ENCODE measurements at regions not wholly inside any gene's neighbourhood (a gene's known extent, or its start where the extent isn't known, plus 50 kb on each side); places are given as distances from the start of the nearest gene placed in this dataset.

DNA sequence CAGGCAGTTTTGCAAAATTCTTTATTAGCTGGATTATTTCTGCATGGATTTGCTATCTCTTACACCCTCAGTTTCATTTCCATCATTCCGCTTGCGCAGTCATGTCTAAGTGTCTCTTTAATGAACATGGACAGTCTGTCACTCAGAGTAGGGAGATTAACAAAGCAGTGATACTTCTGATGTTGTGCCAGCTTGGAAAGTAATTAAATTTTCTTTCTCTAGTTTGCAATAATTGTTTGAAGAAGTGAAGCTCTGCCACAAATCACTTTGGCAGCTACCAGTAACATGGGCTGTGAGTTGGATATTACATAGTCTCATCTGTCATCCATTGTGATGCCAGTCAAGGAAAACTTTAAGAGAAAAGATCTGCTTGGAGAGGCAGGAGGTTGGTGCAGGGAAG lies 324.8 kb upstream of the NWD2 start:
- Histone ChIP-seq H3K4me1 (no peaks in the 10 kb centered on the region), H3K36me3 (no peaks in the 10 kb centered on the region), H3K27me3 (no peaks in the 10 kb centered on the region), H3K4me3 (no peak overlapping the region), H3K27ac (no peak overlapping the region), H3K9me3 (no peaks in the 10 kb centered on the region)
- TF ChIP-seq POLR2A (IDR thresholded peaks at IDR 0.05), result no peak
- no peak for TF ChIP-seq CTCF (IDR thresholded peaks at IDR 0.05)
- no peak for DNase-seq

DNA sequence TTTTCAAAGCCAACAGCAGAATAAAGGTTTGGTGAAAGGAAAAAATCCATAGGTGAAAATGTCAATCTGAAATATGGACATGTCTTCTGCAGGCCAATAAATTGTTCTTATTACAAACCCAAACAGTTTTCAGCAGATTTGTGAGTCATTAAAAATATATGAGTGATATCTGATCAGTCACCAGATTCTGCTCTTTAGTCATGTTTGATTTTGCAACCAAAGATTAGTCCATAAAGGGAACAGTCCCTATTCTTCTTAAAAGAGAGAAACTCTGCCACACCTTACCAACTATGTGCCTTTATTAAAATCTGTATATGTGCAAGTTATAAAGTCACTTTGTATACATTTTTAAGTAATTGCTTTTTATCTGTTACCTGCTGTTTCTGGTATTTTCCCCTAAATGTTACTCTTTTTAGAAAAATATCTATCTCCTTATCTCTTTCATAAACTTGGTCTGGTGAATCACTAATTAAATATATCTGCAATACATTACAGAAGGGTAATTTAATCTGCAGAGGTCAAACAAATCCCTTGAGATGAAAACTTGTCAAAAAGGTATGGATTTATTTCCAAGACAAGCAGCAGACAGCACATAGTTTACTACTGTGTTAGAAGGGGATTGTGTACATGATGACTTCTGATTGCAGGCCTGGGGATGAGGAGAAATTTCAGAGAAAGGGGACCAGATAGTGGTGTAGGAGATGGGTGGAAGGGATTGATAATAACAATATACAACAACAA lies 322.9 kb upstream of the NWD2 start:
- Histone ChIP-seq H3K9me3 (no peaks in the 10 kb centered on the region), H3K27ac (no peak overlapping the region), H3K36me3 (no peaks in the 10 kb centered on the region), H3K27me3 (no peaks in the 10 kb centered on the region), H3K4me1 (no peaks in the 10 kb centered on the region), H3K4me3 (no peak overlapping the region)
- DNase-seq, result no peak
- TF ChIP-seq CTCF (IDR thresholded peaks at IDR 0.05), result no peak

GRCh38 chr4:36930562-36931111 lies 313.9 kb upstream of the NWD2 start:
- no peak for DNase-seq
- Histone ChIP-seq H3K9me3 (no peaks in the 10 kb centered on the region), H3K4me1 (no peaks in the 10 kb centered on the region), H3K27me3 (no peaks in the 10 kb centered on the region), H3K27ac (no peak overlapping the region), H3K4me3 (no peak overlapping the region), H3K36me3 (no peaks in the 10 kb centered on the region)
- TF ChIP-seq CTCF (IDR thresholded peaks at IDR 0.05), result no peak
- no peak for TF ChIP-seq POLR2A (IDR thresholded peaks at IDR 0.05)

DNA sequence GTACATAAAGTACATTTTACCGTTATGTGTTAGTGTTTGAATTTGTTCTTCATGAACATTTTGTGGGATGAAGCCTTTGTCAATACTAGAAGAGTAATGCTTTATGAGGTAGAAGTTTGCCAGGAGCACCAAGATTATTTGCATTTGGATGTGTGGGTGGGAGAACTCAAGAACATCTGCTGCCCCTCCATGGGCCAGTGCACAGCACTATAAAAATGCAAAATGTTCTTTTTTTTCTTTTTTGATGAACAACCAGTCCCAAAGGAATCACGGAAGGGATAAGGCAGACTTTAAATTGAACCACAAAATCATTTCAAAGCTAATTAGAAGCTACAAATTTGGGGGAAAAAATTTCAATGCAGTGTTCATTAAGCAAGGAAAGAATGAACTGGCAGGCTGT lies 300.3 kb upstream of the NWD2 start:
- H3K9me3 ChIP-seq, result no peaks in the 10 kb centered on the region

GRCh38 chr4:36961420-36961819 lies 283.1 kb upstream of the NWD2 start:
- Histone ChIP-seq H3K4me1 (no peaks in the 10 kb centered on the region), H3K36me3 (no peaks in the 10 kb centered on the region), H3K27ac (no peak overlapping the region), H3K4me3 (no peak overlapping the region), H3K9me3 (no peaks in the 10 kb centered on the region), H3K27me3 (no peaks in the 10 kb centered on the region)
- TF ChIP-seq CTCF (IDR thresholded peaks at IDR 0.05) (no peak), POLR2A (IDR thresholded peaks at IDR 0.05) (no peak)
- DNase-seq, result no peak

More for the DNA sequence above, 300.3 kb upstream of the NWD2 start:
- TF ChIP-seq CTCF (IDR thresholded peaks at IDR 0.05) (no peak), POLR2A (IDR thresholded peaks at IDR 0.05) (no peak)
- no peak for DNase-seq
- Histone ChIP-seq H3K27me3 (no peaks in the 10 kb centered on the region), H3K4me1 (no peaks in the 10 kb centered on the region), H3K36me3 (no peaks in the 10 kb centered on the region), H3K27ac (no peak overlapping the region), H3K4me3 (no peak overlapping the region)
